HG03103 (cell line): ENCODE measurements at regions not wholly inside any gene's neighbourhood (a gene's known extent, or its start where the extent isn't known, plus 50 kb on each side); places are given as distances from the start of the nearest gene placed in this dataset.
"Not testable (repeated sequence)": the region's sequence is repeated elsewhere in the genome, so short reads cannot be mapped to it uniquely, and the experiment has no call there.

Experiments used
- ATAC-seq: cut with Tn5 transposase; IDR thresholded peaks from one replicate; pipeline ENCODE4 v1.9.1; 2021; ENCODE audit warnings: low read depth; ENCODE audit not compliant: unreplicated experiment

DNA sequence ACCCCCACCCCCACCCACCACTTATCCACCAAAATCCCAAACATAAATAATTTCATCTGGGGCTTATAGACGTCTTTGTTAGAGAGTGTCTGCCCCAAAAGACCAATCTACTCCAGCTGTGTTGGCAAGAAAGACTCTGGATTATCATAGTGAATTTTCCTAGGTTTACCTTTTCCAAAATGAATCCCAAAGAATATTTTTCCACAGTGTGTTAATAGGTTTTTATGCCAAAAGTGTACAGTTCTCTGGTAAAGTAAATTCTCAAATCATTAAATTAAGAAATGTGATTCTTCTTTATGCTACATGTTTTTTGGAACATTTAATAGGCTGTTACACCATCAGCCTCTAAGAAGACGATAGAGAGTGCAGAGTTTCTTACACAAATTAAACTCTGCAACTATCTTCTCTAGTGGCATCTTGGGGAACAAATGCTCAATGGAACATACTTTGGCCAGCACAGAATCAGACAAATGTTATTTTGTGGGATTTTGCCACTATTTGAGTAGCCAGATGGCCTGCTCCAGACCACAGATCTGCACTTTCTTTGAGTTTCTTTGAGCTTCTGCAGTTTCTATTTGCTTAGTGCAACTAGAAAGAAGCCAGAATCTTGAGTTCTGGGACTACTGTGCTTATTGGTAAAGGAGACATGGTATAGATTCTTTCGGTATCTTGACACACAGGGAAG lies 206.0 kb downstream of the KIT start:
- ATAC-seq, result no peak

GRCh38 chr4:54861201-54861600 lies 203.4 kb downstream of the KIT start:
- no peak for ATAC-seq

DNA sequence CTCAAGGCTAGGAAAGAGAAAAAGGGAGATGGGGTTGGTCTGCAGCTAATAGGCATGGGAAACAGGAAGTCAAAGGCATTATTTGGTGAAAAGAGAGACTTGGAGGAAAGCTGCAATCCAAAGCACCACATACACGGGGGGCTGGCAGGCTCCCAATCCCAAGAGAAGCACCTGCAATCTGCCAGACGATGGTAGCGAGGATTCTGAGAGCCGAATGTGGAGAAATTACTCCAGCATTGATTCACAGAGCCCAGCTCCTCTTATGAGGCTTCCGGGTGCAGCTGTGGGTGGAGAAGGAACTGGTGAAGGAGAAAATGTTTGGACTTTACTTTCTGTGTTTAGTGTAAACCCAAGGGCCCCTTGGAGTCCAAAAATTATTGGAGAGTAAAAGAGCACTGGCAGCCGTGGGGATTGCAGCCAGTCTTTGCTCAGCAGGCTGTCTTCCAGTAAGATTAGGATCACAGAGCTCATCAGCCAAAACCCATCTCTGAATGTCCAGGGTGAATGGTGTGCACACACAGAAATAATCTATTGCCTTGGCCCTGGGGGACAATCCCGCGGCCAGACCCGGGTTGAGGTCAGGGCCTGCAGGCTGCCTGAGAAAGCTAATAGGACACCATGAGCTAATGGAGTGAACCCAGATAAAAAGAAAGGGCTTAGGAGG lies 197.6 kb downstream of the KIT start:
- ATAC-seq, result no peak

- ATAC-seq, result no peak
These were observed 194.8 kb downstream of the KIT start for GRCh38 chr4:54852602-54853001.

DNA sequence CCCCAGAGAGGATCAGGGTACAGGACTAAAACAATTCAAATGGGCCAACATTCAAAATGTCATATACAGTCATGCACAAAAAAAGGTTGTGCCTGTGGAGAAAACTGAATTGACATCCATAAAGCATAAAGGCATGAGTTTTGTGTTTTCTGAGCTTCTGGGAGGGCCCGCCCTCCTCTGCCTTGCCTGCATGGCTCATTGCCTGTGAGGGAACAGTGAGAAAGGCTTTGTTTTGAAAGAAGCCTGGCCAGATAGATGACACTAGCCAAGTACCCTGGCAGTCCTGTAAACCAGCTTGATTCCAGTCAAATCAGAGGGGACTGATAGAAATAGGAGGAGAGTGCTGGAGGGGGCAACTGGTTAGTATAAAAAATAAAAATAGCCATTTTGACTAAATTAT lies 194.3 kb downstream of the KIT start:
- no peak for ATAC-seq

- no peak for ATAC-seq
These were observed 187.2 kb downstream of the KIT start for GRCh38 chr4:54844911-54845310.

GRCh38 chr4:54843946-54844345 lies 186.2 kb downstream of the KIT start:
- ATAC-seq, result no peak

- ATAC-seq, result no peak
These were observed 185.3 kb downstream of the KIT start for GRCh38 chr4:54843106-54843505.

- ATAC-seq, result no peak
These were observed 184.9 kb downstream of the KIT start for GRCh38 chr4:54842656-54843055.

GRCh38 chr4:54842226-54842625 lies 184.5 kb downstream of the KIT start:
- no peak for ATAC-seq

DNA sequence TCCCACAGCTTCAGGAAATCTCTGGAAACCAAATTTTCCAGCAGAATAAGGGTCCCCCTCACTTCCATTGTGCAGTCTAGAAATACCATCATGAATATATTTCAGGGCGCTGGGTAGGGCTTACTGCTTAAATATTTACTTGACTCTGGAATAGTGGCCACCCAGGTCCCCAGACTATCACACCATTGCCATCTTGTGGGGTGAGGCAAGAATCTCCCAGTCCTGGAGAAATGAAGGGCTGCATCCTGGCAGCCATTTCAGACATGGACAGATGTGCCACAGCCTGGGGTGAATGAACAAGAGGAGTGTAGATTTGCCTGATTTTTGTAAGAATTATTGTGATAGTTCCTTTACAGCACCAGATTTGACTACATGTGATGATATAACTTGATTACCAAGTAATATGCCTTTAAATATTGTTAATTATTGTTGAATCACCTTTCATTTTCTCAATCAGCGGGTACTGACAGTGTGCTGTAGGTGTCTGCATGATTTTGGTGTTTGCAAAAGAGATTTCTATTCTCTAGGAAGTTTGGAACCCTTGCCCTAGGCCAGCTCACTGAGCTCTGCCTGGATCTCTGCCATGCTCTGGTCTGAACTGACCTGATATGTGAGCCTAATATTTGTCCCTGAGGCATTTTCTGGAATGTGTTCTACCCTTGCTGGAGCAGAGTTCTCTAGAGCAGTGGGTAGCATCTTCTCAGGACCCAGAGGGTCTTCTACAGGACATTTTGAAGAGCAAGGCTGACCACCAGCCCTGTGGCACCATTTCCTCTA lies 183.4 kb downstream of the KIT start:
- no peak for ATAC-seq

- ATAC-seq, result no peak
These were observed 182.7 kb downstream of the KIT start for GRCh38 chr4:54840430-54840829.

DNA sequence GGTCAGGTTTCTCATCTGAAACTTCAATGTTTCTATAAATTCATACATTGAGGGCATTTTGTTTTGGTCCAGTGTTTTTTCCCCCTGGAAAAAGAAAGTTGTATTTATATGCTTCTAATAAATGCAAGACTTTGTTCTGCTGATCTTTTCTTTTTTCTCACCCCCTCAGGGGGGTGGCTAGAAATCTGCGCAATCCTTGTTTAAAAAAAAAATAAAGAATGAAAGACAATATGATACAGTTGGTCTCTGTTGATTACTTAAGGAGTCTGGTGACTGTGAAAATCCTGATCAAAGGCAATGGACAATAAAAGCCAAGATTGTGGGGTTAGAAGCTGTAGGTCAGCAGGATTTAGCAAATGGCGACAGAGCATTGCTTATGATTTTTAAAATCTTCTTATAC lies 180.5 kb downstream of the KIT start:
- ATAC-seq, result no peak

GRCh38 chr4:54837576-54838140 lies 179.9 kb downstream of the KIT start:
- ATAC-seq, result no peak

- ATAC-seq, result not testable (repeated sequence)
These were observed 170.6 kb downstream of the KIT start for GRCh38 chr4:54828361-54828760.

DNA sequence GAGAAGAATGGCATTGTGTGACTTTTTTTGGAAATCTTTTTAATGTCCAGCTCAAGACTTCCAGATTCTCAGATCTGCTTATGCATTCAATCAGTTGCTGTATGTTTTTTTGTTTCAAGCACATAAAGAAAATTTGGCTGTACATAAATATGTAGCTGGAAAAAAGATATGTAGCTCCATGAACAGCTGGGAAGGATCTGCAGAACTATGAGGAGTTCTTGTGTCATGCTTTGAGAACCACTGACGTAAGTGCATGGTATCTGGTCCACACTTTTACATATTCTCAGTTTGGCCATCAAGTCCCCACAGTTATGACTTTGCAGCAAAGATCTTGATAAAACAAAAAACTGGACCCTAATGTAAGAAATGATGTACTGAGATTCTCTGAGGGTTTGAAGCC lies 165.9 kb downstream of the KIT start:
- ATAC-seq, result no peak

DNA sequence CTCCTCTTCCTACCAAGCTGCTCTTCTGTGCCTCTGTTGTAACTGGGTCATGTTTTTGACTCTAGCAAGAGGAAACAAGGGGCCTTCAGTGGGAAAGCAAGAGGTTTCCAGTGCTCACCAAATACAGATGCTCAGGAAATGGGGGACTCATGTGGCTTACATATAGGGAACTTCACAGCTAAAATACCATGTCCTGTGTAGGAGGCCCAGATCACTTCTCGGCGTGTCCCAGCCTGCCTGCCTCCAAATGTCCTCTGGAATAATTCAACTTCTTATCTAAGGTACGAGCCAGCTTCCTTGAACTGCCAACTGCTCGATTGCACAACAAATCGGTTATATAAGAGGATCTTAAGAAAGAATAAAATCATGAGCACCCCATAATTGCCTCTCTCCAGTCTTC lies 161.3 kb downstream of the KIT start:
- ATAC-seq, result no peak

DNA sequence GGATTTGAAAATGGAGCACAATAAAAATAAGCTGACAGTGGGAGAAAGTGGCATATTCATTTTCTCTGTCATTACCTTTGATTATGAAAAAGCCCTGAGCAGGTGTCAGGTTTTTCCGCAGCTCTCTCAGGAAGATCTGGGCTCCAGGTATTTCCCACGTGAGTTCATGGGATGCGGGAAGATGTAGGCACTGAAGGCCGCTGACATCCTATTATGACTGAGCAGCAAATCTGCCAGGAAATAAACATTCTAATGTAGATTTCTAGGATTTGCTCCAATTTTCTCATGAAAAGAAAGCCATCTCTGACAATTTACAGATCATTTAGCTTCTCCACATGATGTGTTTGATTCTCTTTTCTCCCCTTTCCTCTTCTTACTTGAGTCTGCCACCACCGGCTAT lies 160.7 kb downstream of the KIT start:
- no peak for ATAC-seq

DNA sequence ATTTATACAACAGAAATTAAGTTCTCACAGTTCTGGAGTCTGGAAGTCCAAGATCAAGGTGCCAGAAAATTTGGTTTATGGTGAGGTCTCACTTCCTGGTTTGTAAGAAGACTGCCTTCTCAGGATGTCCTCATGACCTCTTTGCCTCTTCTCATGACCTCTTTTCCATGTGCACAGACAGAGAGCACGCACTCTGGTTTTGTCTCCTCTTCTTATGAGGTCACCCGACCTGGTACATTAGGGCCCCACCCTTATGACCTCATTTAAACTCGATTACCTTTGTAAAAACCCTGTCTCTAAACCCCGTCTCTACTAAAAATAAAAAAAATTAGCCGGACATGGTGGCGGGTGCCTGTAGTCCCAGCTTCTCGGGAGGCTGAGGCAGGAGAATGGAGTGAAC lies 155.9 kb downstream of the KIT start:
- ATAC-seq, result no peak

- ATAC-seq, result no peak
These were observed 148.6 kb downstream of the KIT start for GRCh38 chr4:54806351-54806750.

GRCh38 chr4:54802336-54802735 lies 144.6 kb downstream of the KIT start:
- no peak for ATAC-seq
